H1 (cell line): ENCODE measurements at regions not wholly inside any gene's neighbourhood (a gene's known extent, or its start where the extent isn't known, plus 50 kb on each side); places are given as distances from the start of the nearest gene placed in this dataset.

Source experiments
- CBX5 ChIP-seq: fragments of 300-800, 300-1000 bp; sonication (generic); IDR thresholded peaks from 2 replicates; pipeline ENCODE4 v1.7.1; 2016; ENCODE audit warnings: antibody characterized with exemption, low read length, low read depth
- CTCF ChIP-seq, 3 experiments: IDR thresholded peaks; 1 replicate in 2 of 3; 2 replicates in 1 of 3; pipeline versions ENCODE4 v1.5.1 to v1.6.1; 2011; ENCODE audit warnings: low read length in 3 of 3, mild to moderate bottlenecking in 3 of 3, inconsistent platforms in 2 of 3, low read depth in 1 of 3, moderate library complexity in 1 of 3; ENCODE audit not compliant: insufficient read depth in 1 of 3; ENCODE audit errors: control extremely low read depth in 1 of 3
- EZH2 ChIP-seq: fragments of 200-600 bp; sonication (generic); IDR thresholded peaks from 2 replicates; pipeline ENCODE4 v1.7.1; 2012; ENCODE audit warnings: low read depth, mild to moderate bottlenecking, moderate library complexity, low read length, inconsistent platforms; ENCODE audit not compliant: severe bottlenecking
- POLR2A ChIP-seq, 2 experiments: IDR thresholded peaks; 1 replicate in 1 of 2; 2 replicates in 1 of 2; pipeline ENCODE4 v1.6.1; 2011; ENCODE audit warnings: low read depth in 2 of 2, low read length in 2 of 2, mild to moderate bottlenecking in 2 of 2; ENCODE audit errors: control extremely low read depth in 1 of 2
- POLR2AphosphoS5 ChIP-seq: IDR thresholded peaks from 2 replicates; pipeline ENCODE4 v1.6.1; 2011; ENCODE audit warnings: low read depth, low read length
- RAD21 ChIP-seq, 2 experiments: IDR thresholded peaks in 1 of 2; conservative IDR thresholded peaks in 1 of 2; 2 replicates each; pipeline ENCODE4 v1.6.1; 2011; ENCODE audit warnings: low read depth in 2 of 2, low read length in 2 of 2, improper control_type of control experiment in 1 of 2, inconsistent platforms in 1 of 2, mild to moderate bottlenecking in 1 of 2, moderate library complexity in 1 of 2
- RFX5 ChIP-seq: IDR thresholded peaks from 2 replicates; pipeline ENCODE4 v1.6.1; 2011; ENCODE audit warnings: low read depth, low read length, improper control_type of control experiment, borderline replicate concordance
- TAF1 ChIP-seq: IDR thresholded peaks from 2 replicates; pipeline ENCODE4 v1.6.1; 2011; ENCODE audit warnings: mild to moderate bottlenecking, low read depth, low read length

- TF ChIP-seq CTCF (IDR thresholded peaks at IDR 0.05; ENCODE audit: control extremely low read depth in 1 of 3, insufficient read depth in 1 of 3, low read depth in 1 of 3, low read length in 3 of 3) (no peak), POLR2AphosphoS5 (no peak), CBX5 (no peak), EZH2 (no peak), RAD21 (IDR thresholded peaks at IDR 0.05 in 1 of 2, conservative IDR thresholded peaks at IDR 0.05 in 1 of 2; ENCODE audit: low read depth in 2 of 2, low read length in 2 of 2) (no peak), POLR2A (IDR thresholded peaks at IDR 0.05; ENCODE audit: control extremely low read depth in 1 of 2, low read depth in 2 of 2, low read length in 2 of 2) (no peak), RFX5 (no peak), TAF1 (no peak)
These were observed 157.7 kb downstream of the GJA1 start for GRCh38 chr6:121593011-121593641.
